ENCODE measurements at regions not wholly inside any gene's neighbourhood (a gene's known extent, or its start where the extent isn't known, plus 50 kb on each side); places are given as distances from the start of the nearest gene placed in this dataset.

- Histone ChIP-seq H3K27me3 (no peaks in the 10 kb centered on the region), H3K4me1 (peaks cover 0 to 16% (median 0%) of the 10 kb centered on the region in 9 donors), H3K9me3 (no peaks in the 10 kb centered on the region), H3K36me3 (no peaks in the 10 kb centered on the region), H3K4me3 (no peak overlapping the region), H3K27ac (no peak overlapping the region)
- no peak for DNase-seq
- ATAC-seq: no peak
- 40 to 45% methylated on average over 1 of the region's 1 CpG for WGBS, 2 donors
- TF ChIP-seq CTCF (IDR thresholded peaks at IDR 0.05): no peak
- intact Hi-C loops (cut with DNase I): no loop called here
Observed at GRCh38 chr9:72428329-72428728, 63.3 kb upstream of the ZFAND5 start.

- Histone ChIP-seq H3K27ac (no peak overlapping the region), H3K4me3 (no peak overlapping the region), H3K36me3 (no peaks in the 10 kb centered on the region), H3K9me3 (no peaks in the 10 kb centered on the region), H3K4me1 (peaks cover 0 to 16% (median 0%) of the 10 kb centered on the region in 9 donors), H3K27me3 (no peaks in the 10 kb centered on the region)
- DNase-seq (no peak), ATAC-seq (no peak)
- 92 to 93% methylated on average over 1 of the region's 1 CpG for WGBS, 2 donors
- no peak for TF ChIP-seq CTCF (IDR thresholded peaks at IDR 0.05)
- intact Hi-C loops (cut with DNase I): no loop called here
Observed at GRCh38 chr9:72427801-72428200, 62.8 kb upstream of the ZFAND5 start.

GRCh38 chr9:72424131-72424530, 59.1 kb upstream of the ZFAND5 start:
- TF ChIP-seq CTCF (IDR thresholded peaks at IDR 0.05): no peak
- Histone ChIP-seq H3K27me3 (no peaks in the 10 kb centered on the region), H3K4me1 (peaks cover 0 to 24% (median 0%) of the 10 kb centered on the region in 9 donors), H3K4me3 (no peak overlapping the region), H3K36me3 (no peaks in the 10 kb centered on the region), H3K9me3 (peaks cover 0 to 4% (median 0%) of the 10 kb centered on the region in 11 donors), H3K27ac (peak overlapping the region in 1 of 10 donors; percentile 84)
- DNase-seq: no peak
- intact Hi-C loops (cut with DNase I): no loop called here
- peak in 3 of 8 donors; percentile 40 to 42 (median 42) for ATAC-seq

GRCh38 chr9:72422214-72422613, 57.2 kb upstream of the ZFAND5 start:
- peaks cover 0 to 20% (median 0%) of the 10 kb centered on the region in 9 donors for H3K4me1 ChIP-seq
- no peak for TF ChIP-seq CTCF (IDR thresholded peaks at IDR 0.05)
- no peaks in the 10 kb centered on the region for H3K36me3 ChIP-seq
- DNase-seq (no peak), ATAC-seq (no peak)
- H3K4me3 ChIP-seq: no peak overlapping the region
- H3K9me3 ChIP-seq: peaks cover 0 to 4% (median 0%) of the 10 kb centered on the region in 11 donors
- no peaks in the 10 kb centered on the region for H3K27me3 ChIP-seq
- intact Hi-C loops (cut with DNase I): no loop called here
- H3K27ac ChIP-seq: no peak overlapping the region
- 90 to 92% methylated on average over 8 to 9 of the region's 11 CpGs for WGBS, 2 donors
